ENCODE measurements at regions not wholly inside any gene's neighbourhood (a gene's known extent, or its start where the extent isn't known, plus 50 kb on each side); places are given as distances from the start of the nearest gene placed in this dataset.
"Not testable (repeated sequence)": the region's sequence is repeated elsewhere in the genome, so short reads cannot be mapped to it uniquely, and the experiment has no call there.

- not testable (repeated sequence) for DNase-seq (ENCODE audit: low spot score)
Observed at GRCh38 chr9:22508354-22508753, 61.7 kb downstream of the DMRTA1 start.

GRCh38 chr9:22508790-22509189 is 62.2 kb downstream of the DMRTA1 start:
- no peak for DNase-seq (ENCODE audit: low spot score)

GRCh38 chr9:22512495-22512894 is 65.9 kb downstream of the DMRTA1 start:
- DNase-seq (ENCODE audit: low spot score): no peak

- no peak for DNase-seq (ENCODE audit: low spot score)
Observed at GRCh38 chr9:22514871-22515270, 68.2 kb downstream of the DMRTA1 start.

GRCh38 chr9:22522206-22522740 is 75.6 kb downstream of the DMRTA1 start:
- DNase-seq (ENCODE audit: low spot score): no peak

GRCh38 chr9:22528485-22528884 is 81.9 kb downstream of the DMRTA1 start:
- DNase-seq (ENCODE audit: low spot score): peak; percentile 4

GRCh38 chr9:22529426-22530199 is 83.0 kb downstream of the DMRTA1 start:
- DNase-seq (ENCODE audit: low spot score): no peak

- DNase-seq (ENCODE audit: low spot score): no peak
Observed at GRCh38 chr9:22535780-22536179, 89.2 kb downstream of the DMRTA1 start.

GRCh38 chr9:22537721-22538120 is 91.1 kb downstream of the DMRTA1 start:
- no peak for DNase-seq (ENCODE audit: low spot score)

GRCh38 chr9:22548625-22549024 is 102.0 kb downstream of the DMRTA1 start:
- no peak for DNase-seq (ENCODE audit: low spot score)

GRCh38 chr9:22574740-22575139 is 128.1 kb downstream of the DMRTA1 start:
- DNase-seq (ENCODE audit: low spot score): no peak

GRCh38 chr9:22580788-22581187 is 134.2 kb downstream of the DMRTA1 start:
- no peak for DNase-seq (ENCODE audit: low spot score)

GRCh38 chr9:22582221-22582620 is 135.6 kb downstream of the DMRTA1 start:
- DNase-seq (ENCODE audit: low spot score): no peak

- DNase-seq (ENCODE audit: low spot score): no peak
Observed at GRCh38 chr9:22588918-22589317, 142.3 kb downstream of the DMRTA1 start.

- no peak for DNase-seq (ENCODE audit: low spot score)
Observed at GRCh38 chr9:22590336-22591033, 143.9 kb downstream of the DMRTA1 start.

GRCh38 chr9:22595805-22596204 is 149.2 kb downstream of the DMRTA1 start:
- no peak for DNase-seq (ENCODE audit: low spot score)

GRCh38 chr9:22617156-22617555 is 170.5 kb downstream of the DMRTA1 start:
- no peak for DNase-seq (ENCODE audit: low spot score)

GRCh38 chr9:22622815-22623214 is 176.2 kb downstream of the DMRTA1 start:
- no peak for DNase-seq (ENCODE audit: low spot score)

- no peak for DNase-seq (ENCODE audit: low spot score)
Observed at GRCh38 chr9:22623236-22623635, 176.6 kb downstream of the DMRTA1 start.

GRCh38 chr9:22625540-22625939 is 178.9 kb downstream of the DMRTA1 start:
- DNase-seq (ENCODE audit: low spot score): no peak

- DNase-seq (ENCODE audit: low spot score): no peak
Observed at GRCh38 chr9:22643541-22643940, 196.9 kb downstream of the DMRTA1 start.

- no peak for DNase-seq (ENCODE audit: low spot score)
Observed at GRCh38 chr9:22645893-22646292, 199.3 kb downstream of the DMRTA1 start.

GRCh38 chr9:22649384-22649783 is 202.8 kb downstream of the DMRTA1 start:
- no peak for DNase-seq (ENCODE audit: low spot score)
